GM10266 (cell line): ENCODE measurements at regions not wholly inside any gene's neighbourhood (a gene's known extent, or its start where the extent isn't known, plus 50 kb on each side); places are given as distances from the start of the nearest gene placed in this dataset.
"Not testable (repeated sequence)": the region's sequence is repeated elsewhere in the genome, so short reads cannot be mapped to it uniquely, and the experiment has no call there.

ENCODE experiments used
- DNase-seq: peaks from one replicate; pipeline ENCODE4 v3.0.0; 2012; ENCODE audit errors: extremely low spot score
- TF ChIP-seq, protein P1 (sequence below): IDR thresholded peaks from 2 replicates; pipeline ENCODE4 v1.5.1; 2012; ENCODE audit warnings: mild to moderate bottlenecking, low read depth; ENCODE audit not compliant: control insufficient read depth, insufficient read depth; ENCODE audit errors: missing control alignments

DNA sequence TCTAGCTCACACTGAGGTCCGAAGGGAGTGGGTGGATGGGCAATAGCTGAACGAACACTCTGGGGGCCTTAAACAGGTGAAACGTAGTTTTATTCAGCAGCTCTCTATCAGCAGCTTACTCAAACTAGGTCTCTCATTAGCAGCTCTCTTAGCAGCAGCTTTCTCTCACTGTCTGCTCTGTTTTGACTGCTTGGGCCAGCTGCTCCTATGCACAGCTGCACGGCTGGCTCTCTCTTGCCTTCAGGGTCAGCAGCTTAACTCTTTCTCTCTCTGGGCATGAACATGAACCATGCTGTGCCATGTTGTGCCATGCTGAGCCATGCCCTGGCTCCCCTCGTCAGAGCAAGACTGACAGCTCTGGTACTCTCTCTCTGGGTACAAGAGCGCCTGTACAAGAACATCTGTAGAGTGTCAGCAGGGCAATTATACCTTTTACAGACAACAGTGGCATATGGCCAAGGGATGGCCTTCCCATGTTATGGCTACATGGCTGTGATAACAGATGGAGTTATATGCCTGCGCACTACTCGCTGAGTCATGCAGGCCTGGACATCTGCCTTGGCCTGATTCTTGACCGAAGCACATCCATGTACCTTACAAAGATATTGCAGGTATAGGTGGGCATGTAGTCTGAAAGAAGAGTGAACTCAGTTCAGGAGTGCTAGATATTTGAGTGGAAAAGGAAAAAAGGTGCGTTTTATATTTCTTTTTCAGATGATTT lies 152.4 kb downstream of the LEPR start:
- DNase-seq = no peak
- TF ChIP-seq, protein P1, sequence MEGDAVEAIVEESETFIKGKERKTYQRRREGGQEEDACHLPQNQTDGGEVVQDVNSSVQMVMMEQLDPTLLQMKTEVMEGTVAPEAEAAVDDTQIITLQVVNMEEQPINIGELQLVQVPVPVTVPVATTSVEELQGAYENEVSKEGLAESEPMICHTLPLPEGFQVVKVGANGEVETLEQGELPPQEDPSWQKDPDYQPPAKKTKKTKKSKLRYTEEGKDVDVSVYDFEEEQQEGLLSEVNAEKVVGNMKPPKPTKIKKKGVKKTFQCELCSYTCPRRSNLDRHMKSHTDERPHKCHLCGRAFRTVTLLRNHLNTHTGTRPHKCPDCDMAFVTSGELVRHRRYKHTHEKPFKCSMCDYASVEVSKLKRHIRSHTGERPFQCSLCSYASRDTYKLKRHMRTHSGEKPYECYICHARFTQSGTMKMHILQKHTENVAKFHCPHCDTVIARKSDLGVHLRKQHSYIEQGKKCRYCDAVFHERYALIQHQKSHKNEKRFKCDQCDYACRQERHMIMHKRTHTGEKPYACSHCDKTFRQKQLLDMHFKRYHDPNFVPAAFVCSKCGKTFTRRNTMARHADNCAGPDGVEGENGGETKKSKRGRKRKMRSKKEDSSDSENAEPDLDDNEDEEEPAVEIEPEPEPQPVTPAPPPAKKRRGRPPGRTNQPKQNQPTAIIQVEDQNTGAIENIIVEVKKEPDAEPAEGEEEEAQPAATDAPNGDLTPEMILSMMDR = no peak

DNA sequence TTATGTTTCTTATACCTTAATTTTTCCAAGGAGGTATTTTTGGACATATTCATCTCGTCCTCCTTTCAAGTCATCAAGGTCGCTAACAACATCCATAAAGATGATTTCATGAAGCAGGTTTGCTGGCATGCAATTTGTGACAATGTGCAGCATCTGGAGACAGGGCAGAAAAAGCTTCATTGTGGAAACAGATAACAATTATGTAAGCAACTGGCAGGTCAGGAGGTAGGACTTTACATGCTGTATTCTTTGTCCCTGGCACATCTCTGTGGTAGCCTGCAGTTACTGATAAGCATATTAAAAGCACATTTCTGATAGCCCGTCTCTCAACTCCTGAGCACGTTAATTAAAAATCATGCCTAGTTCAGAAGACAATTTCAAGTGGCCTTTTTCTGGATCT lies 156.8 kb downstream of the LEPR start:
- TF ChIP-seq, protein P1 = no peak
- no peak for DNase-seq

DNA sequence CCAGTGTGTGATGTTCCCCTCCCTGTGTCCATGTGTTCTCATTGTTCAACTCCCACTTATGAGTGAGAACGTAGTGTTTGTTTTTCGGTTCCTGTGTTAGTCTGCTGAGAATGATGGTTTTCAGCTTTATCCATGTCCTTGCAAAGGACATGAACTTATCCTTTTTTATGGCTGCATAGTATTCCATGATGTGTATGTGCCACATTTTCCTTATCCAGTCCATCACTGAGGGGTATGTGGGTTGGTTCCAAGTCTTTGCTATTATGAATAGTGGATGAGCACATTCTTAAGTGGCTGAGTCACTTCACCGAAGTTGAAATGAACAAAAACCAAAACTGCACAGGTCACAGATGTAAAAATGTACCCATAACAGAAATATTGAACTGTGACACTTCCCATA lies 157.5 kb downstream of the LEPR start:
- not testable (repeated sequence) for DNase-seq

DNA sequence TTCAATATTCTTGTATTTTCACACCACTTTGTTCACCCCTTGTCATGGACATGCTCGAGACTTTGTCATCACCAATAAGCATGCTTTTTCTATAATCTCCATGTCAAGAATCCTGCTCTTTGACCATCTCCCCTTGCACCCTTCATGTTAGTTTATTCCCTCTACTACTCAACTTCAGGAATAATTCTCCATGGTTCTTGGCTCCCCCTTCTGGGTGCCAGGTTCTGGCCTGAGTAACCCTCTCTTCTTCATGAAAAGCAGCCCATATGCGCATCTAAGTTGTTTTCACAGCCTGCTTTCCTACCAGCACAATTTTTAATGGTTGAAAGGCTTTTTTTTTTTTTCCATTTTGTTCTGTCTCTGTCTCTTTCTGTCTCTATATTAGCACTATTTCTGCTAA lies 160.7 kb downstream of the LEPR start:
- DNase-seq = no peak
- TF ChIP-seq, protein P1 = no peak

DNA sequence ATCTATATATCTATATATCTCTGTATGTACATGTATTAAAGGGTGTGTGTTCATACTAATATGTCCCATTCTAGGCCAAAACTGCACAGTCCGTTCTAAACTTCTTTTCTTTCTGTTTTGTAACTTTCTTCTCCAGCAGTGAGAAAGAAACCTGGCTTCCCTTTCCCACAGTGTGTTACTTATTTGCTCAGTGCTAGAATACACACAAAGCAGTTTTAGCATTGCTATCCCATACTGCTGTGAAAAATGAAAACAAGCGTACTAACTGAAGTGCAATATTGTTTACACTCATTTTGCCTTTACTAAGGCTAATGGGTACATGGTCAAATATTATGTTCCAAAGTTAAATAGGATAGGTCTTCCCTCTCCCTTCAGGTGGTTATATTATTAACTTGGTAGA lies 163.9 kb downstream of the LEPR start:
- TF ChIP-seq, protein P1 = no peak

DNA sequence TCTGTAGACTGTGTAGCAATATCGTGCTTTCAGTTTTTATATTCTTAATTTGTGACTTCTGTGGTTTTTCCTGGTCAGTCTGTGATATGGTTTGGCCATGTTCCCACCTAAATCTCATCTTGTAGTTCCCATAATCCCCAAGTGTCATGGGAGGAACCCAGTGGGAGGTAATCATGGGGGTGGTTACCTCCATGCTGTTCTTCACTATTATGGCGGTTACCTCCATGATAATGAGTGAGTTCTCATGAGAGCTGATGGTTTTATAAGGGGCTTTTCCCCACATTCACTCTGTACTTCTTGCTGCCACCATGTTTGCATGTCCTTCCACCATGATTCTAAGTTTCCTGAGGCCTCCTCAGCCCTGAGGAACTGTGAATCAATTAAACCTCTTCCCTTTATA lies 169.8 kb downstream of the LEPR start:
- TF ChIP-seq, protein P1 = no peak
- no peak for DNase-seq

More for the DNA sequence above, 163.9 kb downstream of the LEPR start:
- DNase-seq = no peak

DNA sequence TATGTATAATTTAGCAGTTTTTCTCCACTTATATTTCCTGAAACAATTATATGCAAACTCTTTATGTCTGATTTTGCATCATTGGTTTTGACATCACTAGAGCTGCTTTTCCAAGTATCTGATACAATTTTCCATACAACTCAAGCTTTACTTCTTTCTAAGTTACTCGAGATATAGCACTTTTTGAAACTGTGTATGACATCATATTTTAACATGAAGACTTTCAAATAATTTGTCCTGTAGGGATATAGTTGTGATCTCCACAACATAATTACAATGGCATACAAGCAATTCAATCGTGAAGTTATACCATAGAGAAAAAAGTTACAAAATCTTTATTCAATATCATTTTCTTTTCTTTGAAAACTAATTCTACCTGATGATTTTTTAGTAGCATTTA lies 173.0 kb downstream of the LEPR start:
- TF ChIP-seq, protein P1 = no peak
- no peak for DNase-seq

DNA sequence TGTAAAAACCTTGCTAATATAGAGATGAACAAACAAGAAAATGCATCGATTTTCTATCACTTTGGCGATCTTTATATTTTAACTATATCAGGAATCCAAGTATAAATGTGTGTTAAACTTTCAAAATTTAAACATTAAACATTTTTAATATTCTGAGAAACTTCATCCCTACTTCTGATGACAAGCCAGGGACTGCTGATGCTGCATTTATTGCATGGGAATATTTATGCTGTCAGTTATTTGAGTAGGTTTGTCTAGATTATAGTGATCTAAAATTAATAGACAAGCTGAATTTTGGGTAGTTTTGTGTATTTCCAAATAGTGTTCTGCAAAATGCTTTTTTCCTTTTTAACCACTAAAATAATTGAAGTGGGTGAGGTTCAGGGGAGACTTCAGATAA lies 175.3 kb downstream of the LEPR start:
- TF ChIP-seq, protein P1 = no peak
- DNase-seq = no peak
